Kidney tubule cell (primary cell): ENCODE measurements at regions not wholly inside any gene's neighbourhood (a gene's known extent, or its start where the extent isn't known, plus 50 kb on each side); places are given as distances from the start of the nearest gene placed in this dataset.

Experiments
- DNase-seq: peaks from one replicate; pipeline ENCODE4 v3.0.0-alpha.2; 2018; ENCODE audit warnings: low spot score

- DNase-seq: no peak
Measured at GRCh38 chr7:156155988-156156733, 343.9 kb upstream of the SHH start.

GRCh38 chr7:156153590-156153989, 341.3 kb upstream of the SHH start:
- DNase-seq: no peak

- peak; percentile 65 for DNase-seq
Measured at GRCh38 chr7:156152390-156152789, 340.1 kb upstream of the SHH start.

- peak; percentile 75 for DNase-seq
Measured at GRCh38 chr7:156151658-156152057, 339.4 kb upstream of the SHH start.

- peak; percentile 74 for DNase-seq
Measured at GRCh38 chr7:156151078-156151477, 338.8 kb upstream of the SHH start.

GRCh38 chr7:156148995-156149394, 336.7 kb upstream of the SHH start:
- DNase-seq: no peak

- DNase-seq: no peak
Measured at GRCh38 chr7:156148547-156148946, 336.3 kb upstream of the SHH start.

- DNase-seq: no peak
Measured at GRCh38 chr7:156147756-156148504, 335.7 kb upstream of the SHH start.

GRCh38 chr7:156147104-156147503, 334.8 kb upstream of the SHH start:
- DNase-seq: peak; percentile 29

- no peak for DNase-seq
Measured at GRCh38 chr7:156145996-156146395, 333.7 kb upstream of the SHH start.

- DNase-seq: no peak
Measured at GRCh38 chr7:156145184-156145583, 332.9 kb upstream of the SHH start.

- DNase-seq: no peak
Measured at GRCh38 chr7:156143683-156144082, 331.4 kb upstream of the SHH start.

GRCh38 chr7:156143158-156143557, 330.9 kb upstream of the SHH start:
- no peak for DNase-seq

GRCh38 chr7:156141941-156142340, 329.7 kb upstream of the SHH start:
- no peak for DNase-seq

- no peak for DNase-seq
Measured at GRCh38 chr7:156140896-156141295, 328.6 kb upstream of the SHH start.

GRCh38 chr7:156140447-156140846, 328.2 kb upstream of the SHH start:
- DNase-seq: no peak

GRCh38 chr7:156139633-156140032, 327.4 kb upstream of the SHH start:
- DNase-seq: no peak

GRCh38 chr7:156139112-156139511, 326.8 kb upstream of the SHH start:
- no peak for DNase-seq

GRCh38 chr7:156131881-156132280, 319.6 kb upstream of the SHH start:
- DNase-seq: no peak

GRCh38 chr7:156129522-156129921, 317.3 kb upstream of the SHH start:
- no peak for DNase-seq

GRCh38 chr7:156128496-156128895, 316.2 kb upstream of the SHH start:
- no peak for DNase-seq

GRCh38 chr7:156127166-156128134, 315.2 kb upstream of the SHH start:
- DNase-seq: peak; percentile 12
